Testis (tissue), 2 donors: ENCODE measurements at regions not wholly inside any gene's neighbourhood (a gene's known extent, or its start where the extent isn't known, plus 50 kb on each side); places are given as distances from the start of the nearest gene placed in this dataset.

ENCODE experiments used
- DNase-seq: peaks from one replicate; pipeline ENCODE4 v3.0.0-alpha.2; 2019
- H3K27ac ChIP-seq, 2 donors: fragments of 200-600 bp; sonication (generic); one replicate each; pipeline ENCODE4 v1.5.1; 2019
- H3K27me3 ChIP-seq: fragments of 200-600 bp; sonication (generic); one replicate; pipeline ENCODE4 v1.5.1; 2019
- H3K36me3 ChIP-seq: fragments of 200-600 bp; sonication (generic); one replicate; pipeline ENCODE4 v1.5.1; 2017; ENCODE audit warnings: low read depth; ENCODE audit errors: missing control alignments
- H3K4me1 ChIP-seq: fragments of 200-600 bp; sonication (generic); one replicate; pipeline ENCODE4 v1.5.1; 2019
- H3K4me3 ChIP-seq, 2 donors: fragments of 200-600 bp; sonication (generic); one replicate each; pipeline ENCODE4 v1.5.1; 2017 to 2019
- H3K9me3 ChIP-seq: fragments of 200-600 bp; sonication (generic); one replicate; pipeline ENCODE4 v1.5.1; 2017
- POLR2A ChIP-seq: fragments of 450-650 bp; IDR thresholded peaks from one replicate; pipeline ENCODE4 v1.6.1; 2017; ENCODE audit warnings: antibody characterized with exemption, mild to moderate bottlenecking, moderate library complexity
- WGBS, 2 donors: methylation state at CpG; one replicate each; pipeline ENCODE4 v1.1.5; 2018; 5-methylcytosine and 5-hydroxymethylcytosine counted together
- intact Hi-C: fragments of 100-400 bp; cut with DNase I; formaldehyde crosslinking; loops from one replicate; pipeline ENCODE4 v1.15.1; 2023; ENCODE audit warnings: low total_unique reads
- TF ChIP-seq, protein P1 (sequence below), 3 experiments: fragments of 450-650 bp in 2 of 3; fragments of 200-600 bp in 1 of 3; sonication (generic) in 1 of 3; IDR thresholded peaks; one replicate each; pipeline ENCODE4 v1.5.1; 2016 to 2019; ENCODE audit warnings: antibody characterized with exemption in 3 of 3, mild to moderate bottlenecking in 2 of 3, moderate library complexity in 1 of 3

GRCh38 chr10:24133835-24134234 lies 75.1 kb upstream of the KIAA1217 start:
- intact Hi-C loops, result no loop called here
- TF ChIP-seq POLR2A, result no peak
- TF ChIP-seq, protein P1, sequence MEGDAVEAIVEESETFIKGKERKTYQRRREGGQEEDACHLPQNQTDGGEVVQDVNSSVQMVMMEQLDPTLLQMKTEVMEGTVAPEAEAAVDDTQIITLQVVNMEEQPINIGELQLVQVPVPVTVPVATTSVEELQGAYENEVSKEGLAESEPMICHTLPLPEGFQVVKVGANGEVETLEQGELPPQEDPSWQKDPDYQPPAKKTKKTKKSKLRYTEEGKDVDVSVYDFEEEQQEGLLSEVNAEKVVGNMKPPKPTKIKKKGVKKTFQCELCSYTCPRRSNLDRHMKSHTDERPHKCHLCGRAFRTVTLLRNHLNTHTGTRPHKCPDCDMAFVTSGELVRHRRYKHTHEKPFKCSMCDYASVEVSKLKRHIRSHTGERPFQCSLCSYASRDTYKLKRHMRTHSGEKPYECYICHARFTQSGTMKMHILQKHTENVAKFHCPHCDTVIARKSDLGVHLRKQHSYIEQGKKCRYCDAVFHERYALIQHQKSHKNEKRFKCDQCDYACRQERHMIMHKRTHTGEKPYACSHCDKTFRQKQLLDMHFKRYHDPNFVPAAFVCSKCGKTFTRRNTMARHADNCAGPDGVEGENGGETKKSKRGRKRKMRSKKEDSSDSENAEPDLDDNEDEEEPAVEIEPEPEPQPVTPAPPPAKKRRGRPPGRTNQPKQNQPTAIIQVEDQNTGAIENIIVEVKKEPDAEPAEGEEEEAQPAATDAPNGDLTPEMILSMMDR (IDR thresholded peaks at IDR 0.05), result no peak
- Histone ChIP-seq H3K4me1 (no peaks in the 10 kb centered on the region), H3K4me3 (no peak overlapping the region), H3K27ac (no peak overlapping the region), H3K36me3 (no peaks in the 10 kb centered on the region), H3K27me3 (no peaks in the 10 kb centered on the region), H3K9me3 (no peaks in the 10 kb centered on the region)
- no peak for DNase-seq
- whole genome bisulfite sequencing, 2 donors, result 0 to 44% methylated on average over 1 of the region's 1 CpG

DNA sequence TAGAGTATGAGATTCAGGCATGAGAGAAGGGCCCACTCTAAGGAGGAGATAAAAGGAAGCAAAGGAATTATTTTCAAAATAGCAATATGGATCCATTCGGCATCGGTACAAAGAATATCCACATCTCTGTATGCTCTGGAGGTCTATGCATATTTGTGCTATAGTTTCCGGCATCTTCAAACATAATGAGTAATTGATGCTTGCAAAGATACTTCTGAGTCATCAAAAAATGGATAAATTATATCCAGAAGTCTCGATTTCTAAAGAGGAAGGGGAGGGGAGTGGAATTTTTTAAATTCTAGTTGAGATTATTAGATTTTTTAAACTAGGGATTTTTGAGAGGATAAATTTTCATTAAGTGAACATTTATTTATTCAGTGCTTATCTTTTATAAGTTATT lies 72.9 kb upstream of the KIAA1217 start:
- no peak overlapping the region for H3K27ac ChIP-seq

DNA sequence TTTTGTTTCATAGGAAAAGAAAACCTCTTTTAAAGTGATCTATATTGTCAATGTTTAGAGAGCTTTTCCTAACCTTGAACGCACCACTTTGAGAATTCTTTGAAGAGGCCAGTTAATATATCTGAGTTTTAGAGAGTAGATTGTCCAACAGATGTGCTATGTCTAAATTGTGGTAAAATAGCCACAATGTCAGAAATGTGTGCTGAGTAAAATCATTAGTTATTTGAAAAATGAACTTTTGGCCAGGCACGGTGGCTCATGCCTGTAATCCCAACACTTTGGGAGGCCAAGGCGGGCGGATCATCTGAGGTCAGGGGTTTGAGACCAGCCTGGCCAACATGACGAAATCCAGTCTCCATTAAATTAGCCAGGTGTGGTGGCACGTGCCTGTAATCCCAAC lies 61.6 kb upstream of the KIAA1217 start:
- 80 to 84% methylated on average over 6 of the region's 6 CpGs for WGBS, 2 donors
- no peak for DNase-seq
- H3K9me3 ChIP-seq, result no peaks in the 10 kb centered on the region

More for the DNA sequence above, 72.9 kb upstream of the KIAA1217 start:
- WGBS, 2 donors, result 57 to 69% methylated on average over 4 of the region's 4 CpGs
- Histone ChIP-seq H3K36me3 (no peaks in the 10 kb centered on the region), H3K9me3 (no peaks in the 10 kb centered on the region), H3K4me1 (no peaks in the 10 kb centered on the region), H3K27me3 (no peaks in the 10 kb centered on the region), H3K4me3 (no peak overlapping the region)
- intact Hi-C loops, result no loop called here
- no peak for DNase-seq
- TF ChIP-seq, protein P1 (IDR thresholded peaks at IDR 0.05), result no peak
- no peak for TF ChIP-seq POLR2A

GRCh38 chr10:24149640-24150039 lies 59.3 kb upstream of the KIAA1217 start:
- WGBS, 2 donors, result 92 to 94% methylated on average over 2 of the region's 2 CpGs
- intact Hi-C loops, result no loop called here
- no peaks in the 10 kb centered on the region for H3K4me1 ChIP-seq
- no peaks in the 10 kb centered on the region for H3K9me3 ChIP-seq
- no peak for TF ChIP-seq POLR2A
- TF ChIP-seq, protein P1 (IDR thresholded peaks at IDR 0.05), result no peak
- H3K27me3 ChIP-seq, result no peaks in the 10 kb centered on the region
- H3K36me3 ChIP-seq, result no peaks in the 10 kb centered on the region
- H3K27ac ChIP-seq, result no peak overlapping the region
- H3K4me3 ChIP-seq, result no peak overlapping the region
- DNase-seq, result no peak

More for the DNA sequence above, 61.6 kb upstream of the KIAA1217 start:
- intact Hi-C loops, result no loop called here
- Histone ChIP-seq H3K36me3 (no peaks in the 10 kb centered on the region), H3K4me1 (no peaks in the 10 kb centered on the region), H3K27ac (no peak overlapping the region), H3K27me3 (no peaks in the 10 kb centered on the region), H3K4me3 (no peak overlapping the region)
- no peak for TF ChIP-seq POLR2A

DNA sequence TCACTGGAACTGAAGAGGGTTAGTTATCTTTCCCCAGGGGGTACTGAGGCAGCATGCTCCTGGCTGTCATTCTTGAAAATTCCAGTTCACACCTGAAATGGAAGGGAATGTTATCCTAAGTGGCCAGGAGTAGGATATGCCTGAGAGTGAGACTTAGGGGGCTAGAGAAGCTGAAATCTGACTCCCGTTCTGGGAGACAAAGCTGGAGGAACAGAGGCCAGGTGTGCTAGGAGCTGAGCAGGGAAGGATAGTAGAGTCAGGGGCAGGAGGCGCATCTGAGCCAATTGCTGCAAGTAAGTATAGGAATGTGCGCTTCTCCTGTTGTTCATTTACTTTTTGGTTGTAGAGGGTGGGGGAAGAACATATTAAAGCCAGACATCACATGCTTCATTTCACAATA lies 58.1 kb upstream of the KIAA1217 start:
- no peaks in the 10 kb centered on the region for H3K9me3 ChIP-seq
- no peaks in the 10 kb centered on the region for H3K36me3 ChIP-seq
- intact Hi-C loops, result no loop called here
- 89 to 94% methylated on average over 3 of the region's 3 CpGs for WGBS, 2 donors
- DNase-seq, result no peak
- H3K27me3 ChIP-seq, result no peaks in the 10 kb centered on the region
- H3K4me3 ChIP-seq, result no peak overlapping the region
- TF ChIP-seq, protein P1 (IDR thresholded peaks at IDR 0.05), result no peak
- no peak for TF ChIP-seq POLR2A
- no peaks in the 10 kb centered on the region for H3K4me1 ChIP-seq
- no peak overlapping the region for H3K27ac ChIP-seq
